GM21367 (cell line): ENCODE measurements at regions not wholly inside any gene's neighbourhood (a gene's known extent, or its start where the extent isn't known, plus 50 kb on each side); places are given as distances from the start of the nearest gene placed in this dataset.

Experiments used
- ATAC-seq: cut with Tn5 transposase; IDR thresholded peaks from one replicate; pipeline ENCODE4 v1.9.1; 2021; ENCODE audit not compliant: unreplicated experiment

DNA sequence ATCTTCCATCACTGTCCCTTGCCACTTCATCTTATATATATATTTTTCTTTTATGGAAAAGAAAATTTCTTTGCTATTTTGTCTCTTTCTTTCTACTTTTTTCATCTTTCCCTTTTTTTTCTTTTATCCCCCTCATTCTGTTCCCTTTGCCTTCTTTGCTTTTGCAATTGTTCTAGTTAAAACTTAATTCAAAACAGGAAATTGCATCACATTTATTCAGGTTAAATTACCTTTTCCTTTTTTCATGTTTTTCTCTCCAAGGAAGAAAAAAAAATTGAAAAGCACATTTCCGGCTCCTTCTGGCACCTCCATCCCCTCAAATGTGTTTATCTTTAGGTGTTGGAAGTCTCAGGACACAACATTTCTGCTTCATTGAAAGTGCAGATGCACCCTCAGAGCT lies 176.9 kb downstream of the FGF1 start:
- ATAC-seq, result no peak

DNA sequence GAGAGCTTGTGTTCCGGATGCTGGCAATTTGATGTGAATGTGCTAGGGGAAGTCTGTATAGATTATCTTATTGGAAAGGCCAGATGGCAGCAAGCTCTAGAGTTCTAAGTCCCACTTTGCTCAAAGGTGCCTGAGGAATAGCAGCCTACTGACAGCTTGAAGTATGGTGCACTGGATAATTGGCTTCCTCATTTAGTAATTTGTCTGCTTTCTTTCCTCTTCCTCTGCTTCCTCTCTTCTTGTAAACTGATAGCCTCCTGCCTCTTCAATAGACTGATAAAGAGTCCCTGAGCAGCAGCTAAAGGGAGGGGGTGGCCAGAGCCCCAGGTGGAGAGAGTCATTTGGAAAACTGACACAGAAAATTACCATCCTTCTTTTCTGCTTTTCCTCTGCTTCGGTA lies 177.3 kb downstream of the FGF1 start:
- ATAC-seq, result no peak

DNA sequence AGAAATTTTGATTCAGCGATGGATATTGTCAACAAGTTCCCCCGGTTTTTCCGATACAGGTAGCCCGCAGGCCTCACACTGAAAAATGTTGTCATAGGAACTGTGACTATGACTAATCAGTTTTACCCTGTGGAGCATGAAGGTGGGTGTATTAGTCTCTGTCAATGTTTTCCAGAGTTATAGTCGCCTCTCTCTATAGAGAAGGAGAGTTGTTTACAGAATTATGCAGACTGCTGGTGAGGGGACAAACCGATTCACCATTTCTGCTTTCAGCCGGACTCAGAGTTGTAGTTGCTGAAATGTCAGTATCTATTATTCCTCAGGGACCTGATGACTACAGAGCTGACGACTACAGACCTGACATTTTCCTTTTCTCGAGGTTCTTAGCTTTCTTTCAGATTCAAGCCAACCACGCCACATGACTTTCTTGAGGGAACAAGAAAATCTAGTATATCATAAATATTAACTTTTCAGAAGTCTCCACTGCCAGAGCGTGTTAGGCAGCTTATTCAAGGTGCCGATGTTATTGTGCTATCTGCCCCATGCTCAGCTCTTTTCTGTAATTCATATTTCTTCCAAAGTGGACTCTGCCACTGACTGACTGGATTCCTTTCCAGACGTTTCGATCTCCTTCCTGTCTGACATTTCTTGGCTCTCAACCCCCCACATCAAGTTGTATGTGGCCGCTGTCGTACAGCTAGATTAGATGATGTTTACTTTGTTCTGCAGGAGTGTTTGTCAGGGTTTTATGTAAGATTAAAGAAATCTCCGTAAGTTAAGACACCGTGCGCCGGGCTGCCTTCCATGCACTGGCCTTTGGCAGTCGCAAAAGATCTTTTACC lies 178.1 kb downstream of the FGF1 start:
- no peak for ATAC-seq

GRCh38 chr5:142506756-142507155 lies 179.1 kb downstream of the FGF1 start:
- ATAC-seq, result no peak

DNA sequence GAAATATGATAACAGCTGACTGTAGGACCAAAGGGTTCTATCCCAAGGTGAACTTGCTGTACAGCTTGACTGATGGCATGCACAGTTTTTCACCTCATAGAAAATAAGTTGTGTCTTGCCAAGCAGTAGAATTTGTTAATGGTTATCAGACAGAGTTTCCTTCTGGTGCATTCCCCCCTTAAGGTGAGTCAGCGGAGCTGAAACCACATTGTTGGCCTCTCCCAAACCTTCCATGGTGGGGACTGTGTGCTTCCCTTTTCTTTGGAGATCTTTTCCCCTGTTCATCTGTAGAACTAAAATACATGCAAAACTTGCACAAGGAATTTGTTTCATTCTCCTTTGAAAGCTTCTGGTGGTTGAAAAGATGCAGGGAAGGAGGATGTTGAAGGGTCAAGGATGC lies 179.8 kb downstream of the FGF1 start:
- no peak for ATAC-seq

DNA sequence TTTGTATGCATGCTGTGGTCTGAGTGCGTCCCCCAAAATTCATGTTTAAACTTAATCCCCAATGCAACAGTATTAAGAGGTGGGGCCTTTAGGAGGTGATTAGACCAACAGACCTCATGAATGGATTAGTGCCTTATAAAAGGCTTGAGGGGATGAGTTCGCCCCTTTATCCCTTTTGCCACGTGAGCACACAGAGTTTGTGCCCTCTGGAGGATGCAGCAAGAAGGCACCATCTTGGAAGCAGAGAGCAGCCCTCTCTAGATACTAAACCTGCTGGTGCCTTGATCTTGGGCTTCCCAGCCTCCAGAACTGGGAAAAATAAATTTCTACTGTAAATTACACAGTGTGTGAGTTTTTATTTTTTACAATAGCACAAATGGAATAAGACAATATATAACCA lies 177.1 kb upstream of the SPRY4 start:
- no peak for ATAC-seq

DNA sequence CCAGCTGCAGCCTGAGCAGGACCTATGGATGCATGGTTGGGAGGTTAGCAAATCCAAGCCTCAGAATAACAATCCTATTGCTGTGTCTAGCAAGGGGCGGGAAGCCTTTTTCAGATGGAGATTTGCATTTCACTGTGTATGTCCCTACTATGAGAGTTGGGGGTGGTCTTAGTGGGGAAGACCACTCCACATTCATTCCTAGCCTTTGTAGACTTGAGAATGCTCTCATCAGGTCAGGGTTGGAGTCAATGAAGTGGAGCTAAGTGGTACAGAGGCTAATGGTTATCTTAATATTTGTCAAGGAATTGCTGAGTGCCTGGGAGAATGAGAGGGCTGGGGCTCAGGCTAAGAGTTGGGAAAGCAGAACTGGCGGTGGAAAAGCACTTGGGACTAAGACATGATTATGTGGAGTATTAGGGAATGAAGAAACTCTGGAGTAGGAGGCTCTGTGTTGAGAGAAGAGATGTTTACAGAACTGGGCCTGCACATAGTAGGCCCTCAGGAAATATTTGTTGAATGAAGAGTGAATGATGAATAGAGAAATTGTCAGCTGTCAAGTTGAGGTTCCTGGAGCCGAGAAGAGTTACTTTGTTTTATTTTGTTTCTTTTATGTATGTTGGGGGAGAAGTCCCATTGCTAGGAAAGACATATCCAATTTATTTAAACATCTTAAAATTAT lies 175.5 kb upstream of the SPRY4 start:
- no peak for ATAC-seq

DNA sequence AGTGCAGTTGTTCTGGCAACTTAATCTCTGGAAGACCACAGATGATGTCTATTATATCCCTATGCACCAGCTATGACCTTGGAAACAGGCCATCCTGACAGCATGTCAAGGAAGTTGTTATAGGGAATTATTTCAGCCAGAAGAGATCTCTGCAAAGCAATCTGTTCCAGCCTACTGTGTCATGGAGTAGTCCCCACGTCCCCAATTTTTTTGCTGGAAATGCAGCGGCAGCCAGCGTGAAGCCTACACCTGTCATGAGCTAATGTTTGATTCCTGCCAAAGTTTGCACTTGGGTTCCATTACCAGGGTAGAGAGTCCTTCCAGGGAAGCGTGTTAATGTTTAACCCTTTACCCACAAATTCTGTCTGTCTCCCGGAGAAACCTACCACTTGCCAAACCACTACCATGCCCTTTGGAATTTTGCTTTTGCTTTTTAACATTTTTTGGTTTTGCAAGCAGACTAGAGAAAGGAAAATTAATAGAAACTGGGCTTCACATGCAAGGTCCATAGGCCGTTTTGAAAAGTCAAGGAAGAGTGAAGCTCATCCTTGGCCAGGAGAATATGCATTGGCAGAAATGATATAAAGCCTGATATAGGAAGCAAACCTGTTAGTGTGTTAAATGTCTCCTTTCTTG lies 174.9 kb upstream of the SPRY4 start:
- no peak for ATAC-seq

- ATAC-seq, result no peak
Observed at GRCh38 chr5:142498298-142498697, 173.5 kb upstream of the SPRY4 start.

DNA sequence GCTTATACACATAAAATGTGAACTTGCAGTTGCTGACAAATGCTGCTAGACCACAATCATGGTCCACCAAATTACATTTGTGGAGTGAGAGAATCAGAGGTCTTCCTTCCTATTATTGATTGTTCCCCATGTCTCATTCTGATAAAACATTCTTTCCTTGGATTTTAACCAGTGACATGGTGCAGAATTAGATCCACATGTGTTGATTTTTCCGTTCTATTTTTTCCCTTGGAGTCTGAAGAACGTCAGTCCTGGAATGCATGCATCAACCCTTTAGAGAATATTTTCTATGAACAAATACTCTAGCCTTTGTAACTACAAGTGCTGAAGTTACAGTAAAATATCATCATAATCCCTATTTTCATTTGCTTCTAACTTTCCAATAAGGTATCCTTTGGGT lies 170.7 kb upstream of the SPRY4 start:
- ATAC-seq, result no peak

GRCh38 chr5:142493875-142494518 lies 169.2 kb upstream of the SPRY4 start:
- ATAC-seq, result no peak

- no peak for ATAC-seq
Observed at GRCh38 chr5:142492781-142493281, 168.0 kb upstream of the SPRY4 start.

GRCh38 chr5:142491679-142492078 lies 166.9 kb upstream of the SPRY4 start:
- ATAC-seq, result no peak

- no peak for ATAC-seq
Observed at GRCh38 chr5:142491270-142491669, 166.4 kb upstream of the SPRY4 start.

DNA sequence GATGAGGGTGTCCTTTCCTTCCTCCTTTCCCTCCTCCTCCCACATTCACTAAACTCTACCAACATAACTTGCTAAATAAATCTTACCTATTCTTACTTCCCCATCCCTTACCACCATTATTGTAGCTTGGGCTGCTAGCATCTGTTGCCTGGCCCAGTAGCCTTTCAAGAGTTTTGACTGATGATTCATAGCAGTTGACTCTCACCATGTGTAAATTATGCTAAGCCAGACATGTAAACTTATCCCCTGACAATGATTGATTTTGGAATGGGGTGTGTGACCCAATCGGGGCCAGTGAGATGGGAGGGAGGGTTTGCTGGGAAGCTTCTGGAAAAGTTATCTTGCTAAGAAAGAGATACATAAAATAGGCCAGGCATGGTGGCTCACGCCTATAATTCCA lies 161.8 kb upstream of the SPRY4 start:
- ATAC-seq, result no peak

GRCh38 chr5:142486020-142486419 lies 161.2 kb upstream of the SPRY4 start:
- no peak for ATAC-seq

DNA sequence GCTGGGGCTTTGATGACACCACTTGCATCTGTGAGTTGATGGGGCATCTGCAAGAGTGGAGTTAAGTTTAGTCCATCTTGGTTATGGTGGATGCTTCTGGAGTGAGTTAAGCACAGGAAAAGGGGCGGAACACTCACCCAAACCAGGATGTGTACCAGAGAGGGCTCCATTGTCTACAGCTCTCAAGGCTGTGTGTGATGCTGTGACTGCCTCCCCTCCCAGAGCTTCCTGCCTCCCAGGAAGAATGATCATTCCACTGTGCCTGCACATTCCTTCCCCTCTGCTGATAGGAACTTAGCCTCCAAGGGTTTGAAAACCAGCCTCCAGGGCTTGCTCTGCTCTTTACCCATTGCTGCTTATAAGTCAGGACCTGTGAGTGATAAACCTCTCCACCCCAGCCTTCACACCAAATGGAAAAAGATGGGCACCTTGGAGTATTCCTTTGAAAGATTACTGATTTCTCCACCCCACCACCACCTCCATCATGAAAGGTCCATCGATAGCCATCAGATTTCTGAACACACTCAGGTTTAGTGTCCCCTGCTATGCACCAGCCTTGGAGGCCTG lies 160.1 kb upstream of the SPRY4 start:
- ATAC-seq, result no peak

- ATAC-seq, result no peak
Observed at GRCh38 chr5:142482207-142482606, 157.4 kb upstream of the SPRY4 start.

- ATAC-seq, result no peak
Observed at GRCh38 chr5:142481410-142481809, 156.6 kb upstream of the SPRY4 start.

DNA sequence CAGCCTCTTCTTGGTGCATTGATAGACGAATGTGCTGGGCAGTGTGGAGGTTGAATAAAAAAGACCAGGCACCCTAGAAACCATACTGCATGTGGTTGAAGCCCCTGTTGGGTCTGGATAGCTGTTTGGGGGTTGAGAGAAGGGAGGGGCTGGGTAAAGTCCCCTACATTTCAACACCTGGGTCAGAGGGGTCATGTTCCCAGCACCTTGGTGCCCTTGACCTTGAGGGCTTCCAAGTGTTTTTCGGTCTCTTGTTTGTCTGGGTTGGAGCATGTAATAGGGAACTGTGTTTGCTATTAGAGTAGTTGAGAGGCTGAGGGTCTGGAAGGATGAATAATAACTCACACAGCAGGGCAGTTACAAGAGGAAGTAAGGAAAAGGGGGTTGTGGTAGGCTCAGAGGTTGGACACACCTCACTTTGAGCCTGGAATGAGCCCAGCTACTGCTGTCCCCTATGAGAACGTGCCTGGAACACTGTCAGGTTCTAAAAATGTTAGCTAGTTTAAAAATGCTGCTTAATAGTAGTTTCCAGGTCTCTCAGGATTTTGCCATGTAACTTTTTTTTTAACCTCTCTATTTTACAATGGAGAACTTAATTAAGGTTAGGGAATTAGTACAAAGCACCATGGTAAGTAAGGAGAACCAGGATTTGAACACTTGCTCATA lies 155.2 kb upstream of the SPRY4 start:
- ATAC-seq, result no peak

GRCh38 chr5:142479150-142479549 lies 154.3 kb upstream of the SPRY4 start:
- no peak for ATAC-seq
